HG03097 (cell line): ENCODE measurements at regions not wholly inside any gene's neighbourhood (a gene's known extent, or its start where the extent isn't known, plus 50 kb on each side); places are given as distances from the start of the nearest gene placed in this dataset.

Experiments used
- ATAC-seq: cut with Tn5 transposase; IDR thresholded peaks from one replicate; pipeline ENCODE4 v1.9.1; 2021; ENCODE audit not compliant: unreplicated experiment, low FRiP score

- no peak for ATAC-seq
Measured at GRCh38 chr5:81856948-81857928, 106.3 kb upstream of the SSBP2 start.

- ATAC-seq: no peak
Measured at GRCh38 chr5:81855591-81855990, 104.7 kb upstream of the SSBP2 start.

- no peak for ATAC-seq
Measured at GRCh38 chr5:81854915-81855314, 104.0 kb upstream of the SSBP2 start.

GRCh38 chr5:81854485-81854884 is 103.6 kb upstream of the SSBP2 start:
- no peak for ATAC-seq

GRCh38 chr5:81853030-81853357 is 102.1 kb upstream of the SSBP2 start:
- ATAC-seq: no peak

GRCh38 chr5:81852291-81853029 is 101.6 kb upstream of the SSBP2 start:
- ATAC-seq: no peak

- peak; percentile 89 for ATAC-seq
Measured at GRCh38 chr5:81851481-81852178, 100.7 kb upstream of the SSBP2 start.

GRCh38 chr5:81850501-81851357 is 99.8 kb upstream of the SSBP2 start:
- ATAC-seq: no peak

- ATAC-seq: no peak
Measured at GRCh38 chr5:81849770-81850367, 99.0 kb upstream of the SSBP2 start.

- ATAC-seq: no peak
Measured at GRCh38 chr5:81848362-81848880, 97.5 kb upstream of the SSBP2 start.

- no peak for ATAC-seq
Measured at GRCh38 chr5:81846301-81846700, 95.4 kb upstream of the SSBP2 start.

GRCh38 chr5:81843845-81844244 is 92.9 kb upstream of the SSBP2 start:
- no peak for ATAC-seq

- no peak for ATAC-seq
Measured at GRCh38 chr5:81842795-81843398, 92.0 kb upstream of the SSBP2 start.

GRCh38 chr5:81839034-81839433 is 88.1 kb upstream of the SSBP2 start:
- ATAC-seq: no peak

- ATAC-seq: no peak
Measured at GRCh38 chr5:81838307-81838906, 87.5 kb upstream of the SSBP2 start.

- ATAC-seq: no peak
Measured at GRCh38 chr5:81837667-81838306, 86.9 kb upstream of the SSBP2 start.

GRCh38 chr5:81835814-81836367 is 85.0 kb upstream of the SSBP2 start:
- ATAC-seq: no peak

GRCh38 chr5:81834021-81834660 is 83.2 kb upstream of the SSBP2 start:
- ATAC-seq: no peak
